ENCODE measurements at regions not wholly inside any gene's neighbourhood (a gene's known extent, or its start where the extent isn't known, plus 50 kb on each side); places are given as distances from the start of the nearest gene placed in this dataset.

DNA sequence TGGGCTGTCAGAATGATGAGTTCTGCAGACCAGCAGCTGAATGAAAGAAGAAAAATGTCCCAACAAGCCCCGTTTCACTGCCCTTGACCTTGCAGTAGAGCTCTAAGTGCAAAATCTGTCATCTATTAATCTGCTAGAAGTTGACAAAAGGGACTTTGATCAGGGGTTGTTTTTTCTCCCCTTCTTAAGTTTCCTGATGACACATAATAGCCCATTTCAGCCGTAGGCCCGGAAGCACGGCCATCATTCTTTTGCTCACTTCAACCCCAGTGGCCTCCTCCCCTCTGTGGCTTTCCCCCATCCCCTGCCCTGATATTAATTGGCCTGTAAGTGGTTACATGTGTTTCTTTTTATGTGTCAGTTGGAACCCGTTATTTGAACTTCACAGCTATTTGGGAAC lies 298.9 kb downstream of the RPLP1 start:
- H3K4me1 ChIP-seq (ENCODE audit: control insufficient read depth, extremely low read depth, insufficient read depth, low read length), result no peaks in the 10 kb centered on the region
- no peak overlapping the region for H3K4me2 ChIP-seq (ENCODE audit: control insufficient read depth, extremely low read depth, insufficient read depth, low read depth, low read length)
- H3K79me2 ChIP-seq (ENCODE audit: control insufficient read depth, insufficient read depth, low read length), result no peaks in the 10 kb centered on the region
- peaks cover 3% of the 10 kb centered on the region for H3K9me3 ChIP-seq (ENCODE audit: control insufficient read depth, low read depth, low read length)
- no peaks in the 10 kb centered on the region for H3K36me3 ChIP-seq (ENCODE audit: control insufficient read depth in 2 of 2, extremely low read depth in 1 of 2, insufficient read depth in 2 of 2, low read length in 2 of 2)
- FAIRE-seq (no peak), DNase-seq (ENCODE audit: low read depth, low spot score) (no peak)
- no peaks in the 10 kb centered on the region for H3K9me1 ChIP-seq (ENCODE audit: control insufficient read depth, extremely low read depth, insufficient read depth, low read length)
- dilution Hi-C loops (cut with MboI; ENCODE audit: extremely low pct_ligation_motif_present, low sequenced_read_pairs), result no loop called here
- TF ChIP-seq EZH2 (IDR thresholded peaks at IDR 0.05; ENCODE audit: low read length), result no peak
- TF ChIP-seq, protein P1, sequence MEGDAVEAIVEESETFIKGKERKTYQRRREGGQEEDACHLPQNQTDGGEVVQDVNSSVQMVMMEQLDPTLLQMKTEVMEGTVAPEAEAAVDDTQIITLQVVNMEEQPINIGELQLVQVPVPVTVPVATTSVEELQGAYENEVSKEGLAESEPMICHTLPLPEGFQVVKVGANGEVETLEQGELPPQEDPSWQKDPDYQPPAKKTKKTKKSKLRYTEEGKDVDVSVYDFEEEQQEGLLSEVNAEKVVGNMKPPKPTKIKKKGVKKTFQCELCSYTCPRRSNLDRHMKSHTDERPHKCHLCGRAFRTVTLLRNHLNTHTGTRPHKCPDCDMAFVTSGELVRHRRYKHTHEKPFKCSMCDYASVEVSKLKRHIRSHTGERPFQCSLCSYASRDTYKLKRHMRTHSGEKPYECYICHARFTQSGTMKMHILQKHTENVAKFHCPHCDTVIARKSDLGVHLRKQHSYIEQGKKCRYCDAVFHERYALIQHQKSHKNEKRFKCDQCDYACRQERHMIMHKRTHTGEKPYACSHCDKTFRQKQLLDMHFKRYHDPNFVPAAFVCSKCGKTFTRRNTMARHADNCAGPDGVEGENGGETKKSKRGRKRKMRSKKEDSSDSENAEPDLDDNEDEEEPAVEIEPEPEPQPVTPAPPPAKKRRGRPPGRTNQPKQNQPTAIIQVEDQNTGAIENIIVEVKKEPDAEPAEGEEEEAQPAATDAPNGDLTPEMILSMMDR (optimal IDR thresholded peaks at IDR 0.05 in 1 of 3, IDR thresholded peaks at IDR 0.05 in 1 of 3, conservative IDR thresholded peaks at IDR 0.05 in 1 of 3; ENCODE audit: extremely low read depth in 1 of 3, insufficient read depth in 2 of 3, low read length in 3 of 3), result no peak
- H4K20me1 ChIP-seq (ENCODE audit: control insufficient read depth, extremely low read depth, insufficient read depth, low read length), result no peaks in the 10 kb centered on the region
- no peak overlapping the region for H3K27ac ChIP-seq (ENCODE audit: control insufficient read depth, insufficient read depth, low read length)
- H3K27me3 ChIP-seq (ENCODE audit: control insufficient read depth, extremely low read depth, insufficient read depth, low read length), result peaks cover 24% of the 10 kb centered on the region
- H3K4me3 ChIP-seq (ENCODE audit: control insufficient read depth in 2 of 3, extremely low read depth in 1 of 3, insufficient read depth in 2 of 3, low read depth in 1 of 3, low read length in 3 of 3), result no peak overlapping the region
- no peak overlapping the region for H3K9ac ChIP-seq (ENCODE audit: control insufficient read depth, extremely low read depth, insufficient read depth, low read length)
- H2AFZ ChIP-seq (ENCODE audit: control insufficient read depth, low read length), result no peak overlapping the region

DNA sequence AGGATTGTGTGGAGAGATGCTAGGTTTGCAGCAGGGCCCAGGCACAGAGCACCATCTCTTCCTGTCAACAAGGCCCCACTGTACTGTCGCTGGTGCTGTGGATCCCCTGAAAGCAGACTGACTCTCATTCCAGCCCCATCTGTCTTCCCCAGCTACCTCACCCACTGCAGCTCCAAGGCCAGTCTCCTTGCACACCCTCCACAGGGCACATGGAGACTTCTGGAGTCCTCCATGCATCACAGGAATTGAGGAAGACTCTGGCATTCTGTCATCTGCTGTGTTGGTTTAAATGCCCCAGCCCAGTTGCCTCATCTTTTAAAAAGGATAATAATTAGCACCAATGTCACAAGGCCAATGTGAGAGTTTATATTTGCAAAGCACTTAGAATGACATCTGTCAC lies 301.2 kb downstream of the RPLP1 start:
- Histone ChIP-seq H3K9me3 (ENCODE audit: control insufficient read depth, low read depth, low read length) (peaks cover 3% of the 10 kb centered on the region), H3K36me3 (ENCODE audit: control insufficient read depth in 2 of 2, extremely low read depth in 1 of 2, insufficient read depth in 2 of 2, low read length in 2 of 2) (no peaks in the 10 kb centered on the region), H3K9ac (ENCODE audit: control insufficient read depth, extremely low read depth, insufficient read depth, low read length) (no peak overlapping the region), H3K27ac (ENCODE audit: control insufficient read depth, insufficient read depth, low read length) (no peak overlapping the region), H3K4me1 (ENCODE audit: control insufficient read depth, extremely low read depth, insufficient read depth, low read length) (no peaks in the 10 kb centered on the region), H2AFZ (ENCODE audit: control insufficient read depth, low read length) (no peak overlapping the region), H3K27me3 (ENCODE audit: control insufficient read depth, extremely low read depth, insufficient read depth, low read length) (peaks cover 19% of the 10 kb centered on the region), H3K4me3 (ENCODE audit: control insufficient read depth in 2 of 3, extremely low read depth in 1 of 3, insufficient read depth in 2 of 3, low read depth in 1 of 3, low read length in 3 of 3) (no peak overlapping the region), H3K79me2 (ENCODE audit: control insufficient read depth, insufficient read depth, low read length) (no peaks in the 10 kb centered on the region), H3K4me2 (ENCODE audit: control insufficient read depth, extremely low read depth, insufficient read depth, low read depth, low read length) (no peak overlapping the region), H3K9me1 (ENCODE audit: control insufficient read depth, extremely low read depth, insufficient read depth, low read length) (no peaks in the 10 kb centered on the region), H4K20me1 (ENCODE audit: control insufficient read depth, extremely low read depth, insufficient read depth, low read length) (no peaks in the 10 kb centered on the region)
- FAIRE-seq (no peak), DNase-seq (ENCODE audit: low read depth, low spot score) (no peak)
- dilution Hi-C loops (cut with MboI; ENCODE audit: extremely low pct_ligation_motif_present, low sequenced_read_pairs), result no loop called here
- TF ChIP-seq, protein P1 (optimal IDR thresholded peaks at IDR 0.05 in 1 of 3, IDR thresholded peaks at IDR 0.05 in 1 of 3, conservative IDR thresholded peaks at IDR 0.05 in 1 of 3; ENCODE audit: extremely low read depth in 1 of 3, insufficient read depth in 2 of 3, low read length in 3 of 3), result no peak
- TF ChIP-seq EZH2 (IDR thresholded peaks at IDR 0.05; ENCODE audit: low read length), result no peak

All from keratinocyte (primary cell).